H9 (cell line): ENCODE measurements at regions not wholly inside any gene's neighbourhood (a gene's known extent, or its start where the extent isn't known, plus 50 kb on each side); places are given as distances from the start of the nearest gene placed in this dataset.

Experiments
- DNase-seq: peaks from one replicate; pipeline ENCODE4 v3.0.0-alpha.2; 2017
- H2AFZ ChIP-seq: one replicate; pipeline ENCODE4 v1.6.1; 2013; ENCODE audit warnings: mild to moderate bottlenecking, low read length, control low read depth, moderate library complexity
- H2AK5ac ChIP-seq: 2 replicates; pipeline ENCODE4 v1.6.1; 2013; ENCODE audit warnings: low read length, control low read depth, mixed read lengths; ENCODE audit not compliant: insufficient read length
- H2BK120ac ChIP-seq: one replicate; pipeline ENCODE4 v1.6.1; 2013; ENCODE audit warnings: low read depth, mild to moderate bottlenecking, low read length, control low read depth, inconsistent platforms; ENCODE audit not compliant: poor library complexity, severe bottlenecking
- H2BK12ac ChIP-seq: 2 replicates; pipeline ENCODE4 v1.6.1; 2013; ENCODE audit warnings: low read length, control low read depth, mixed read lengths, low read depth; ENCODE audit not compliant: insufficient read length
- H2BK15ac ChIP-seq: 2 replicates; pipeline ENCODE4 v1.6.1; 2013; ENCODE audit warnings: low read depth, low read length, control low read depth
- H2BK20ac ChIP-seq: one replicate; pipeline ENCODE4 v1.6.1; 2013; ENCODE audit warnings: low read depth, mild to moderate bottlenecking, low read length, control low read depth, inconsistent platforms; ENCODE audit not compliant: poor library complexity, severe bottlenecking
- H2BK5ac ChIP-seq: 2 replicates; pipeline ENCODE4 v1.6.1; 2013; ENCODE audit warnings: low read length, control low read depth, mixed read lengths; ENCODE audit not compliant: insufficient read length
- H3K14ac ChIP-seq: 2 replicates; pipeline ENCODE4 v1.6.1; 2013; ENCODE audit warnings: low read length, control low read depth; ENCODE audit not compliant: insufficient read depth
- H3K18ac ChIP-seq: 2 replicates; pipeline ENCODE4 v1.6.1; 2013; ENCODE audit warnings: low read depth, mild to moderate bottlenecking, mixed read lengths, low read length, control low read depth; ENCODE audit not compliant: insufficient read length
- H3K23ac ChIP-seq: 2 replicates; pipeline ENCODE4 v1.6.1; 2013; ENCODE audit warnings: low read length, control low read depth, mixed read lengths, low read depth; ENCODE audit not compliant: insufficient read length
- H3K23me2 ChIP-seq: 2 replicates; pipeline ENCODE4 v1.6.1; 2013; ENCODE audit warnings: low read depth, mild to moderate bottlenecking, mixed read lengths, low read length, control low read depth; ENCODE audit not compliant: insufficient read length, poor library complexity, severe bottlenecking
- H3K27ac ChIP-seq: 2 replicates; pipeline ENCODE4 v1.5.1; 2013; ENCODE audit warnings: low read length, control low read depth, mixed read lengths, low read depth; ENCODE audit not compliant: insufficient read length
- H3K27me3 ChIP-seq: 2 replicates; pipeline ENCODE4 v1.6.1; 2013; ENCODE audit warnings: low read length, control low read depth, inconsistent platforms; ENCODE audit not compliant: insufficient read depth
- H3K4ac ChIP-seq: 2 replicates; pipeline ENCODE4 v1.6.1; 2013; ENCODE audit warnings: low read depth, mild to moderate bottlenecking, control low read depth, inconsistent platforms, low read length, moderate library complexity
- H3K4me1 ChIP-seq: 2 replicates; pipeline ENCODE4 v1.6.1; 2013; ENCODE audit warnings: low read length, control low read depth, inconsistent platforms; ENCODE audit not compliant: insufficient read depth
- H3K4me2 ChIP-seq: 2 replicates; pipeline ENCODE4 v1.6.1; 2013; ENCODE audit warnings: low read length, control low read depth, mixed read lengths; ENCODE audit not compliant: insufficient read length, insufficient read depth
- H3K56ac ChIP-seq: 2 replicates; pipeline ENCODE4 v1.6.1; 2013; ENCODE audit warnings: low read depth, mild to moderate bottlenecking, mixed read lengths, low read length, control low read depth; ENCODE audit not compliant: insufficient read length
- H3K79me1 ChIP-seq: 2 replicates; pipeline ENCODE4 v1.6.1; 2013; ENCODE audit warnings: low read depth, mild to moderate bottlenecking, moderate library complexity, low read length, control low read depth, inconsistent platforms; ENCODE audit not compliant: insufficient read depth, poor library complexity, severe bottlenecking
- H3K79me2 ChIP-seq: 2 replicates; pipeline ENCODE4 v1.6.1; 2013; ENCODE audit warnings: low read length, control low read depth, inconsistent platforms; ENCODE audit not compliant: insufficient read depth
- H3K9ac ChIP-seq: 2 replicates; pipeline ENCODE4 v1.6.1; 2013; ENCODE audit warnings: low read length, control low read depth, mixed read lengths; ENCODE audit not compliant: insufficient read length; ENCODE audit errors: extremely low read depth
- H3K9me3 ChIP-seq: one replicate; pipeline ENCODE4 v1.6.1; 2013; ENCODE audit warnings: low read depth, low read length, inconsistent platforms; ENCODE audit not compliant: control insufficient read depth
- H3T11ph ChIP-seq: one replicate; pipeline ENCODE4 v1.6.1; 2013; ENCODE audit warnings: mild to moderate bottlenecking, low read length, control low read depth, inconsistent platforms
- H4K20me1 ChIP-seq: one replicate; pipeline ENCODE4 v1.6.1; 2013; ENCODE audit not compliant: control insufficient read depth, insufficient read length, insufficient read depth
- H4K5ac ChIP-seq: 2 replicates; pipeline ENCODE4 v1.6.1; 2013; ENCODE audit warnings: low read depth, mild to moderate bottlenecking, mixed read lengths, low read length, control low read depth; ENCODE audit not compliant: insufficient read length
- H4K8ac ChIP-seq: replicated peaks from 2 replicates; pipeline ENCODE4 v1.6.1; 2013; ENCODE audit warnings: low read length, control low read depth, mixed read lengths, low read depth; ENCODE audit not compliant: insufficient read length
- H4K91ac ChIP-seq: 2 replicates; pipeline ENCODE4 v1.6.1; 2013; ENCODE audit warnings: low read depth, mild to moderate bottlenecking, moderate library complexity, mixed read lengths, low read length, control low read depth; ENCODE audit not compliant: insufficient read length
- H3K27ac Mint-ChIP-seq, 3 experiments: 2 replicates in 2 of 3; 3 replicates in 1 of 3; pipeline ENCODE4 v1.8.0; 2020 to 2021; ENCODE audit warnings: mixed read lengths in 3 of 3, mild to moderate bottlenecking in 1 of 3, moderate library complexity in 1 of 3
- H3K27me3 Mint-ChIP-seq: 2 replicates; pipeline ENCODE4 v1.8.0; 2021; ENCODE audit warnings: low read depth, mild to moderate bottlenecking, moderate library complexity, mixed read lengths
- H3K36me3 Mint-ChIP-seq, 3 experiments: 2 replicates in 2 of 3; 3 replicates in 1 of 3; pipeline ENCODE4 v1.8.0; 2020 to 2021; ENCODE audit warnings: low read depth in 3 of 3, mixed read lengths in 3 of 3; ENCODE audit not compliant: insufficient read depth in 1 of 3
- H3K4me1 Mint-ChIP-seq, 2 experiments: 2 replicates each; pipeline ENCODE4 v1.8.0; 2020; ENCODE audit warnings: mixed read lengths in 2 of 2
- H3K4me3 Mint-ChIP-seq, 2 experiments: 2 replicates in 1 of 2; 3 replicates in 1 of 2; pipeline ENCODE4 v1.8.0; 2020 to 2021; ENCODE audit warnings: mild to moderate bottlenecking in 2 of 2, mixed read lengths in 2 of 2, moderate library complexity in 1 of 2
- H3K9me3 Mint-ChIP-seq, 2 experiments: 2 replicates in 1 of 2; 3 replicates in 1 of 2; pipeline ENCODE4 v1.8.0; 2020; ENCODE audit warnings: mild to moderate bottlenecking in 2 of 2, mixed read lengths in 2 of 2, moderate library complexity in 1 of 2
- CTCF ChIP-seq: fragments of 200-600 bp; sonication (generic); conservative IDR thresholded peaks from 3 replicates; pipeline ENCODE4 v1.8.0; 2021; ENCODE audit warnings: antibody characterized with exemption, mild to moderate bottlenecking
- WGBS: extraction: QIAGEN DNeasy Blood & Tissue Kit; methylation state at CpG from one replicate; pipeline ENCODE4 v1.1.7; 2013; ENCODE audit warnings: missing lambda C conversion rate, low lambda C conversion rate, mixed read lengths; ENCODE audit not compliant: insufficient read length; ENCODE audit errors: extremely low coverage; 5-methylcytosine and 5-hydroxymethylcytosine counted together

- Histone ChIP-seq H2BK15ac (no peak overlapping the region), H3K56ac (no peak overlapping the region), H2BK5ac (no peak overlapping the region), H4K91ac (no peak overlapping the region), H4K8ac (no peak overlapping the region), H3K79me2 (no peaks in the 10 kb centered on the region), H4K20me1 (no peaks in the 10 kb centered on the region), H3K4ac (no peak overlapping the region), H3K23ac (no peak overlapping the region), H3K9ac (no peak overlapping the region), H2BK12ac (no peak overlapping the region), H3K27ac (no peak overlapping the region), H3K79me1 (no peaks in the 10 kb centered on the region), H2BK120ac (no peak overlapping the region), H3K18ac (no peak overlapping the region), H3K4me1 (no peaks in the 10 kb centered on the region), H2BK20ac (no peak overlapping the region), H3T11ph (no peak overlapping the region), H3K4me2 (no peak overlapping the region), H3K14ac (no peak overlapping the region; the same call in 1 of the 2 replicates), H2AK5ac (no peak overlapping the region), H3K27me3 (no peaks in the 10 kb centered on the region), H2AFZ (no peak overlapping the region), H3K9me3 (no peaks in the 10 kb centered on the region), H3K23me2 (no peaks in the 10 kb centered on the region), H4K5ac (no peak overlapping the region)
- TF ChIP-seq CTCF: no peak
- Mint-ChIP-seq H3K27me3 (no peaks in the 10 kb centered on the region; the same call in 1 of the 2 replicates), H3K36me3 (peaks cover 24 to 56% (median 50%) of the 10 kb centered on the region in 3 experiments), H3K9me3 (no peaks in the 10 kb centered on the region; a peak in 2 of 5 replicates), H3K4me1 (peaks cover 0 to 4% of the 10 kb centered on the region in 2 experiments; a peak in 2 of 4 replicates), H3K4me3 (no peak overlapping the region), H3K27ac (no peak overlapping the region)
- no peak for DNase-seq
- WGBS: no CpG with 5 or more reads among the region's 8 CpGs
These were observed 356.8 kb downstream of the SEC14L1 start for GRCh38 chr17:77497578-77497934.
